Activated gamma-delta T cell treated with anti-CD3 and anti-CD28 coated beads, Interleukin-2, amount 50 U/mL, for 16 hours (primary cell): ENCODE measurements at regions not wholly inside any gene's neighbourhood (a gene's known extent, or its start where the extent isn't known, plus 50 kb on each side); places are given as distances from the start of the nearest gene placed in this dataset.
"Not testable (repeated sequence)": the region's sequence is repeated elsewhere in the genome, so short reads cannot be mapped to it uniquely, and the experiment has no call there.

ENCODE experiments used
- DNase-seq: peaks from one replicate; pipeline ENCODE4 v3.0.0-alpha.2; 2020; ENCODE audit warnings: low read depth

GRCh38 chr6:12348530-12349511 is 58.7 kb downstream of the EDN1 start:
- no peak for DNase-seq

DNA sequence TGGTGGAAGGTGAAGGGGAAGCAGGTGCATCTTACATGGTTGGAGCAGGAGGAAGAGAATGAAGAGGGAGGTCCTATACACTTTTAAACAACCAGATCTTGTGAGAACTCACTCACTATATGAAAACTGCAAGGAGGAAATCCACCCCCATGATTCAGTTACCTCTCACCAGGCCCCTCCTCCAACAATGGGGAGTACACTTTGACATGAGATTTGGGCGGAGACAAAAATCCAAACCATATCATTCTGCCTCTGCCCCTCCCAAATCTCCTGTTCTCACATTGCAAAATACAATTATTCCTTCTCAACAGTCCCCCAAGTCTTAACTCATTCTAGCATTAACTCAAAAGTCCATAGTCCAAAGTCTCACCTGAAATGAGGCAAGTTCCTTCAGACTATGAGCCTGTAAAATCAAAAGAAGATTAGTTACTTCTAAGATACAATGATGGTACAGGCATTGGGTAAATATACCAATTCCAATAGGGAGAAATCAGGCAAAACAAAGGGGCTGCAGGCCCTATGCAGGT is 60.5 kb downstream of the EDN1 start:
- no peak for DNase-seq

- no peak for DNase-seq
Observed at GRCh38 chr6:12351672-12352071, 61.5 kb downstream of the EDN1 start.

DNA sequence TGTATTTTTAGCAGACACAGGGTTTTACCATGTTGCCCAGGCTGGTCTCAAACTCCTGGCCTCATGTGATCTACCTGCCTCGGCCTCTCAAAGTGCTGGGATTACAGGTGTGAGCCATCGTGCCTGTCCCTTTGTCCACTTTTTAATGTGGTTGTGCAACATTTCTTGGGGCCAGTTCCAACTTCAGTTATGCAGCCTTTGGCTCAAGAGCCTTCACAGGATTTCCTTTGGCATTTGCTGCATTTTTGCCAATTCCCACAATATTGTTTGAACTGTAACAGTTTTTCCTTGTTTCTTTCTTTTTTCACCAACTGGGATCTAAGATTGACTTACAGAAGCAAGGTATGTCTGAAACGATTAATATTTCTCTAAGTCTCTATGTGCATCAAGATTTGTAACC is 63.6 kb downstream of the EDN1 start:
- no peak for DNase-seq

- no peak for DNase-seq
Observed at GRCh38 chr6:12354499-12354898, 64.3 kb downstream of the EDN1 start.

DNA sequence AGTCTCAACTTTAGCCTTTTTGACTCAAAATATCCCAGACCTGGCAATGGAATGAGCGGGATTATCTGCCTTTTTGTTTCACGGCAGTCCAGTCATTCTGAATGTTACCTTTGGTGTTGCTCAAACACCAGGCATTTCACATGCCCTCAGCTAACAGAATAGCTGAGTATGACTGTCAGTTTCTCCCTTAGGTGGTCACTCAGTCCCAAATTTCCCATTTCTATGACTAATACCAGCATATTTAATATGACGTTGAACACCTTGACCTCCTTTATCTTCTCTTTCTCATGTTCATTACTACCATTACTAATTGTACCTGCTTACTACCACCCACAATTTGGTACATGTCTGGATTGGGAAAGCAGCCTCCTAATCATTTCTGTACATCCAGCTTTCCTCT is 65.2 kb downstream of the EDN1 start:
- DNase-seq = no peak

DNA sequence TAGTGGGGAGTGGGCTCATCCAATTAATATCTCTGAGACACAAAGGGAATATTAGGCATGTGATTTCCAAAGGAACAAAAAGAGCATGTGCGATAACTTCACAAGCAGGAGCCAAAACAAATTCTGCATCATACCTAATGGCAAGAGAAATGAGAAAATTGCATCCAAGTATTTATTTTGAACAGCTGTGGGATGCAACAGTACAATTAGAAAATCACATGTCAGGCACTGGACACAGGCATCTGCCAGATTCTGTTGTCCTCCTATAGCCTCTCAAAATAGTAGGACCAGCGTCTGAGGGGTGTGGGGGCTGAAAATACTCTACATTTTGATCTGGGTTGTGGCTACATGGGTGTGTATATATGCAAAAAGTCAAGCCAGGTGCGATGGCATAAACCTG is 66.3 kb downstream of the EDN1 start:
- no peak for DNase-seq

- no peak for DNase-seq
Observed at GRCh38 chr6:12356983-12357972, 67.1 kb downstream of the EDN1 start.

- no peak for DNase-seq
Observed at GRCh38 chr6:12359036-12359435, 68.9 kb downstream of the EDN1 start.

DNA sequence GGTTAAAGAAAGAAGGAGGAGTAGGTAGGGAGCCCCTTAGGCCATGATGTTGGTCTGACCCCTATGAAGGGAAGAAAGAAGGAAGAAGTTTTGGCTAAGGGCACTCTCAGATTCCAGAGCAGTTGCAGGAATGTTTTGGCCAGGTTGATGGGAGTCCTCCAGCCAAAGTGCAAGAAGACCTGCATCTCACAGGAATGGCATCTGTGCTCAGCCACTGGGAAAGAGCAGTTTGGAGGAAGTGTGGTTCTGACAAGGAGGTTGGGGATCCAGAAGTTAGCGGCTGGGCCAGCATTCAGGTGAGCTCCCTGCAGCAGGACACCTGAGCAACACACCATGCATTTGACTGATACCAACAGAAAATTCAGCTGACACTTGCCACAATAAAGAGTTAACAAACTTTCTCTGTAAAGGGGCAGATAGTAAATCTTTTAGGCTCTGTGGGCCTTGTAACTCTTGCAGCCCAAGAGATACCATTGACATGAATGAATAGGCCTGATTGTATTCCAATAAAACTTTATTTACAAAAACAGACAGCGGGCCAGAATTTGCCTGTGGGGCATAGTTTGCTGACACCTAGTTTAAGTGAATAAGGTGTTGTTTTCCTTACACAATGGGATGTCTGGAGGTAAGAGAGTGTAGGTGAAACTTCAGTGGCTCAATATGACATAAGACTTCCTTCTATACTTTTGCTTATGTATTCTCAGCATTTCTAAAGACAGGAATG is 71.0 kb downstream of the EDN1 start:
- DNase-seq = no peak

GRCh38 chr6:12363277-12363650 is 73.1 kb downstream of the EDN1 start:
- DNase-seq = not testable (repeated sequence)

- no peak for DNase-seq
Observed at GRCh38 chr6:12363651-12364381, 73.7 kb downstream of the EDN1 start.

DNA sequence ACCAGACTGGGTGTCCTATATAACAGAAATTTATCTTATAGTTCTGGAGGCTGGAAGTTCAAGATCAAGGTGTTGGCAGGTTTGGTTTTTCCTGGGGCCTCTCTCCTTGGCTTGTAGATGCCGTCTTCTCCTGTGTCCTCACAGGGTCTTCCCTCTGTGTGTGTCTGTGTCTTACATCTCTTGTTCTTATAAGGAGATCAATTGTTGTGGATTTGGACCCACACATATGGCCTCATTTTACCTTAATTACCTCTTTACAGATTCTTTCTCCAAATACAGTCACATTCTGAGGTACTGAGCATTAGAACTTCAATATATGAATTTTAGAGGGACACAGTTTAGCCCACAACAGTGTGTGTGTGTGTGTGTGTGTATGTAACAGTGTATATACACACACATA is 74.5 kb downstream of the EDN1 start:
- DNase-seq = no peak

DNA sequence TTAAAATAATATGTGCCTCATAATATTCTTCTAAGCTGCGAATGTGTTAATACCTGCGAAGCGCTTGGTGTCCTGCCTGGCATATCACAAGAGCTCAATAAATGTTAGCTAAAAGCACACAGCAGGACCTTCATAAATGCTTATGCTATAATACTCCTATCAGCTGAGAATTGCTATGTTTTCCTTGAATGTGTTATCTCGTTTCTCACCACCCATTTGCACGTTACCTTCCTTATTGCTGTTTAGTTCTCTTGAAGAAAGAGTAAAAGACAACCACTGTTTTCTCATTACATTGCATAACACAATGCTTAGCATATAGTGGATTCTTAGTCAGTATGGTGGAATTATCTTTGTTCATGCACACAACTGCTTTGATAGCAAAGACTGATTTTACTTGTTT is 76.6 kb downstream of the EDN1 start:
- no peak for DNase-seq

GRCh38 chr6:12367412-12367811 is 77.3 kb downstream of the EDN1 start:
- DNase-seq = no peak

DNA sequence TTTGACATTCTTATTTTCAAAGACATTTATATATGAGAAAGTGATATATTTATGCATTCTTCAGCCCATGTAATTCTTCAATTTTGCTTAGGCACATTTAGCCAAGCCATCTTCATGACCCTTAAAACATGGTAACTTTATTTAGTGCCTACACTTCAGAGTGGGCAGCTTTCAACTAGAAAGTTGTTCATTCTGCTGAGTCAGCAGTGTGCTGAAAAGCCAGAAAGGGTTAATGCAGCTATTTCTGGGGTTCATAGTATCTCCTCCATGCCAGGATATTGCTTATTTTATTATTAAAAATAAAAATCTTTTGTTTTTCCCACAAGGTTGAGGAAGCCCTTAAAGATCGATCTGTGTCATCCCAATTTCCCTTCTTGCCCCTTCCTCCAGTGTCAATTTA is 79.2 kb downstream of the EDN1 start:
- no peak for DNase-seq

- no peak for DNase-seq
Observed at GRCh38 chr6:12369781-12370262, 79.7 kb downstream of the EDN1 start.

GRCh38 chr6:12371151-12371550 is 81.0 kb downstream of the EDN1 start:
- DNase-seq = no peak

- DNase-seq = no peak
Observed at GRCh38 chr6:12371641-12372146, 81.5 kb downstream of the EDN1 start.

DNA sequence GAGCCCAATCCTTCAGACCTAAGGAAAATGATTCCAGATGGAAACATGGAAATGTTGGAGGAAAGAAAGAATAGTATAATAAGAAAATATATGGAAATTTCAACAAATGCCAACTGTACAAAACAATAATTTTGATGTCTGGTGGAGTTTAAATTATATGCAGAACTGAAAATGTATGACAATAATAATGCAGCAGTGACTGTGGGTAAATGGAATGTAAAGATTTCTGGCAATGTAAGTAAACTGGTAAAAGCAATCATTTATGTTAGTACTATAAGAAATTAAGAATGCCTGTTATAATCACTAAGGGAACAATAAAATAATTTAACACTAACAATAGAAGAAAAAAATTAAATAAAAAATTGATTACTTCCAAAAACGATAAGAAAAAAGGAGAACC is 89.0 kb downstream of the EDN1 start:
- no peak for DNase-seq

DNA sequence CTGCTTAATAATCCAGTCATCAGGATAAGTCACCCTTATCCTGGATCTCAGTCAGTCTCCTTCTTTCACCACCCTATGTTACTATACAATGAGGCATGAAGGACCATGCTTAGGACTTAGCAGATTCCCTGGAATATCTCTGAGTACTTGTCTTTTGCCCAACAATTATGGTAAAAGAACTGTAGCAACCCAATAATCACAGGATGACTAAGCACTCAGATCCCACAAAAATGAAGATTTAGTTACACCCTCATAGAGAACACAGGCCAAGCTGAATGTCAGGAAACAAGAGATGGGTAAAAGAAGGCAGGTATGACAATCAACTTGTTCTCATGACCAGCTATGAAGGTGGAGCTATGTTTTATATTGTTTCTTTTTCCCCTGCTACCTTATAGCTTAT is 91.4 kb downstream of the EDN1 start:
- DNase-seq = no peak
